ENCODE measurements at regions not wholly inside any gene's neighbourhood (a gene's known extent, or its start where the extent isn't known, plus 50 kb on each side); places are given as distances from the start of the nearest gene placed in this dataset.

- in situ Hi-C loops (cut with MboI; ENCODE audit: low sequenced_read_pairs) = no loop called here
Observed at GRCh38 chr2:176702131-176702530, 432.9 kb downstream of the MTX2 start.

GRCh38 chr2:176704282-176704858 lies 435.1 kb downstream of the MTX2 start:
- in situ Hi-C loops (cut with MboI; ENCODE audit: low sequenced_read_pairs) = no loop called here

- in situ Hi-C loops (cut with MboI; ENCODE audit: low sequenced_read_pairs) = no loop called here
Observed at GRCh38 chr2:176709149-176709951, 440.1 kb downstream of the MTX2 start.

GRCh38 chr2:176709991-176710390 lies 440.7 kb downstream of the MTX2 start:
- in situ Hi-C loops (cut with MboI; ENCODE audit: low sequenced_read_pairs) = no loop called here

GRCh38 chr2:176710657-176711186 lies 441.5 kb downstream of the MTX2 start:
- in situ Hi-C loops (cut with MboI; ENCODE audit: low sequenced_read_pairs) = no loop called here

- in situ Hi-C loops (cut with MboI; ENCODE audit: low sequenced_read_pairs) = no loop called here
Observed at GRCh38 chr2:176725873-176726645, 456.8 kb downstream of the MTX2 start.

- in situ Hi-C loops (cut with MboI; ENCODE audit: low sequenced_read_pairs) = no loop called here
Observed at GRCh38 chr2:176727696-176728095, 458.5 kb downstream of the MTX2 start.

- in situ Hi-C loops (cut with MboI; ENCODE audit: low sequenced_read_pairs) = no loop called here
Observed at GRCh38 chr2:176729706-176730569, 460.7 kb downstream of the MTX2 start.

- in situ Hi-C loops (cut with MboI; ENCODE audit: low sequenced_read_pairs) = no loop called here
Observed at GRCh38 chr2:176732780-176733179, 463.5 kb downstream of the MTX2 start.

- in situ Hi-C loops (cut with MboI; ENCODE audit: low sequenced_read_pairs) = no loop called here
Observed at GRCh38 chr2:176733698-176734430, 464.6 kb downstream of the MTX2 start.

GRCh38 chr2:176734868-176735267 lies 465.6 kb downstream of the MTX2 start:
- in situ Hi-C loops (cut with MboI; ENCODE audit: low sequenced_read_pairs) = no loop called here

- in situ Hi-C loops (cut with MboI; ENCODE audit: low sequenced_read_pairs) = no loop called here
Observed at GRCh38 chr2:176742271-176742670, 470.3 kb upstream of the HNRNPA3 start.

- in situ Hi-C loops (cut with MboI; ENCODE audit: low sequenced_read_pairs) = no loop called here
Observed at GRCh38 chr2:176743671-176744070, 468.9 kb upstream of the HNRNPA3 start.

GRCh38 chr2:176744146-176744545 lies 468.4 kb upstream of the HNRNPA3 start:
- in situ Hi-C loops (cut with MboI; ENCODE audit: low sequenced_read_pairs) = no loop called here

- in situ Hi-C loops (cut with MboI; ENCODE audit: low sequenced_read_pairs) = no loop called here
Observed at GRCh38 chr2:176745543-176746200, 466.9 kb upstream of the HNRNPA3 start.

GRCh38 chr2:176746411-176746810 lies 466.2 kb upstream of the HNRNPA3 start:
- in situ Hi-C loops (cut with MboI; ENCODE audit: low sequenced_read_pairs) = no loop called here

- in situ Hi-C loops (cut with MboI; ENCODE audit: low sequenced_read_pairs) = no loop called here
Observed at GRCh38 chr2:176747506-176747905, 465.1 kb upstream of the HNRNPA3 start.

- in situ Hi-C loops (cut with MboI; ENCODE audit: low sequenced_read_pairs) = no loop called here
Observed at GRCh38 chr2:176747928-176748327, 464.7 kb upstream of the HNRNPA3 start.

GRCh38 chr2:176748662-176749061 lies 463.9 kb upstream of the HNRNPA3 start:
- in situ Hi-C loops (cut with MboI; ENCODE audit: low sequenced_read_pairs) = no loop called here
